ENCODE measurements at regions not wholly inside any gene's neighbourhood (a gene's known extent, or its start where the extent isn't known, plus 50 kb on each side); places are given as distances from the start of the nearest gene placed in this dataset.

- Histone ChIP-seq H3K9me2 (ENCODE audit: insufficient read depth, low read length) (no peaks in the 10 kb centered on the region), H2AFZ (ENCODE audit: low read length) (peak overlapping the region; percentile 55; the same call in 1 of the 2 replicates), H4K20me1 (ENCODE audit: insufficient read depth, low read length) (no peaks in the 10 kb centered on the region), H3K9me3 (ENCODE audit: low read length) (no peaks in the 10 kb centered on the region), H3K27ac (ENCODE audit: low read depth, low read length, poor library complexity, severe bottlenecking) (no peak overlapping the region), H3K79me2 (ENCODE audit: insufficient read depth, low read depth, low read length) (no peaks in the 10 kb centered on the region), H3K4me2 (ENCODE audit: low read length) (no peak overlapping the region), H3K4me1 (ENCODE audit: insufficient read depth, low read length, poor library complexity, severe bottlenecking) (peaks cover 12% of the 10 kb centered on the region), H3K36me3 (ENCODE audit: insufficient read depth, low read length) (no peaks in the 10 kb centered on the region), H3K4me3 (ENCODE audit: low read depth, low read length, poor library complexity, severe bottlenecking) (no peak overlapping the region)
- ChIA-PET POLR2A (no interaction called here), CTCF (ENCODE audit: unreplicated experiment) (interaction anchor here (0.6 kb wide), 1 partner anchor 716 kb away, joined by 3 read pairs; no protein-coding TSS in a partner anchor)
- intact Hi-C loops (cut with micrococcal nuclease; ENCODE audit: unreplicated experiment), result no loop called here
- DNase-seq (ENCODE audit: low spot score), result peak; percentile 35
- TF ChIP-seq CTCF (conservative IDR thresholded peaks at IDR 0.05; ENCODE audit: low read length) (no peak), EZH2phosphoT487 (IDR thresholded peaks at IDR 0.05; ENCODE audit: borderline replicate concordance, low read depth, low read length) (no peak)
- BruUV-seq (replicated peaks), result no TSS peak
Observed at GRCh38 chr1:101112051-101112780, 86.6 kb upstream of the DPH5 start.

GRCh38 chr1:101111461-101111860 is 85.9 kb upstream of the DPH5 start:
- no TSS peak for BruUV-seq (replicated peaks)
- intact Hi-C loops (cut with micrococcal nuclease; ENCODE audit: unreplicated experiment), result no loop called here
- no peak for DNase-seq (ENCODE audit: low spot score)
- Histone ChIP-seq H3K4me1 (ENCODE audit: insufficient read depth, low read length, poor library complexity, severe bottlenecking) (peaks cover 12% of the 10 kb centered on the region), H2AFZ (ENCODE audit: low read length) (peak overlapping the region; percentile 55; the same call in 1 of the 2 replicates), H3K36me3 (ENCODE audit: insufficient read depth, low read length) (no peaks in the 10 kb centered on the region), H3K9me2 (ENCODE audit: insufficient read depth, low read length) (no peaks in the 10 kb centered on the region), H3K4me2 (ENCODE audit: low read length) (no peak overlapping the region), H3K9me3 (ENCODE audit: low read length) (no peaks in the 10 kb centered on the region), H3K4me3 (ENCODE audit: low read depth, low read length, poor library complexity, severe bottlenecking) (no peak overlapping the region), H3K79me2 (ENCODE audit: insufficient read depth, low read depth, low read length) (no peaks in the 10 kb centered on the region), H3K27ac (ENCODE audit: low read depth, low read length, poor library complexity, severe bottlenecking) (no peak overlapping the region), H4K20me1 (ENCODE audit: insufficient read depth, low read length) (no peaks in the 10 kb centered on the region)
- ChIA-PET CTCF (ENCODE audit: unreplicated experiment) (no interaction called here), POLR2A (no interaction called here)
- TF ChIP-seq EZH2phosphoT487 (IDR thresholded peaks at IDR 0.05; ENCODE audit: borderline replicate concordance, low read depth, low read length) (no peak), CTCF (conservative IDR thresholded peaks at IDR 0.05; ENCODE audit: low read length) (no peak)

DNA sequence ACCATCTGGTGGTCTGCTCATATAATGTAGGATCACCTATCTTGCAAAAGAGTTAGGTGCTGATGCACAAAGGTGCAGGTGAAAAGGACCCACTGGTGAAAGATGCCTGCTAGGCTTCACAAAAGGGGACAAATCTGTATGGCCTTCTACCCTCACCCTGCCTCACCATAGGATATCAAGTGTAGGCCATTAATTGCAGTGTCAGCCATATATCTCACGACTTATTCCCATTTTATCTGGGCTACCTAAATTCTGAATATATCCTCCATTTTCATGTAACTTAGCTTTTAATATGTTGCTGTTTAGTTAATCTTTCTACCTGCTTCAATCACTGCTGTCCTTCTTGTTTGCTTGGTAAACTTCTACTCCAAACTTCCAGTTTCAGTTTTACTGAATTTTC is 84.2 kb upstream of the DPH5 start:
- CTCF ChIA-PET (ENCODE audit: unreplicated experiment), result no interaction called here
- POLR2A ChIA-PET, result interaction anchor here (0.6 kb wide), 1 partner anchor 76 kb away, joined by 3 read pairs; no protein-coding TSS in a partner anchor

More for the DNA sequence above, 84.2 kb upstream of the DPH5 start:
- Histone ChIP-seq H3K4me1 (ENCODE audit: insufficient read depth, low read length, poor library complexity, severe bottlenecking) (peaks cover 12% of the 10 kb centered on the region), H3K4me3 (ENCODE audit: low read depth, low read length, poor library complexity, severe bottlenecking) (no peak overlapping the region), H2AFZ (ENCODE audit: low read length) (no peak overlapping the region), H3K9me2 (ENCODE audit: insufficient read depth, low read length) (no peaks in the 10 kb centered on the region), H3K27ac (ENCODE audit: low read depth, low read length, poor library complexity, severe bottlenecking) (no peak overlapping the region), H3K79me2 (ENCODE audit: insufficient read depth, low read depth, low read length) (no peaks in the 10 kb centered on the region), H3K4me2 (ENCODE audit: low read length) (no peak overlapping the region), H3K36me3 (ENCODE audit: insufficient read depth, low read length) (no peaks in the 10 kb centered on the region), H3K9me3 (ENCODE audit: low read length) (no peaks in the 10 kb centered on the region), H4K20me1 (ENCODE audit: insufficient read depth, low read length) (no peaks in the 10 kb centered on the region)
- intact Hi-C loops (cut with micrococcal nuclease; ENCODE audit: unreplicated experiment), result no loop called here
- no peak for DNase-seq (ENCODE audit: low spot score)
- no peak for TF ChIP-seq EZH2phosphoT487 (IDR thresholded peaks at IDR 0.05; ENCODE audit: borderline replicate concordance, low read depth, low read length)
- TF ChIP-seq CTCF (conservative IDR thresholded peaks at IDR 0.05; ENCODE audit: low read length), result no peak
- no TSS peak for BruUV-seq (replicated peaks)
